ACHN (cell line): ENCODE measurements at regions not wholly inside any gene's neighbourhood (a gene's known extent, or its start where the extent isn't known, plus 50 kb on each side); places are given as distances from the start of the nearest gene placed in this dataset.

ENCODE experiments used
- DNase-seq: peaks from one replicate; pipeline ENCODE4 v3.0.0-alpha.2; 2015
- in situ Hi-C: cut with HindIII; loops from 2 replicates; pipeline ENCODE4 v1.10.0; 2017; ENCODE audit warnings: low sequenced_read_pairs, low pct_ligation_motif_present, low pct_unique_long_range_greater_than_20kb

- in situ Hi-C loops = no loop called here
- no peak for DNase-seq
Measured at GRCh38 chr3:31038086-31038739, 143.8 kb upstream of the GADL1 start.

GRCh38 chr3:31039145-31039544, 144.7 kb upstream of the GADL1 start:
- DNase-seq = no peak
- in situ Hi-C loops = no loop called here

GRCh38 chr3:31041161-31041978, 146.9 kb upstream of the GADL1 start:
- peak; percentile 94 for DNase-seq
- in situ Hi-C loops = no loop called here

- no peak for DNase-seq
- in situ Hi-C loops = no loop called here
Measured at GRCh38 chr3:31043184-31043819, 148.8 kb upstream of the GADL1 start.

GRCh38 chr3:31047673-31048072, 153.2 kb upstream of the GADL1 start:
- DNase-seq = no peak
- in situ Hi-C loops = no loop called here

- in situ Hi-C loops = no loop called here
- no peak for DNase-seq
Measured at GRCh38 chr3:31048143-31048542, 153.7 kb upstream of the GADL1 start.

- no peak for DNase-seq
- in situ Hi-C loops = no loop called here
Measured at GRCh38 chr3:31050296-31050695, 155.8 kb upstream of the GADL1 start.

- in situ Hi-C loops = no loop called here
- no peak for DNase-seq
Measured at GRCh38 chr3:31051226-31051625, 156.8 kb upstream of the GADL1 start.

GRCh38 chr3:31053299-31053698, 158.8 kb upstream of the GADL1 start:
- in situ Hi-C loops = no loop called here
- DNase-seq = no peak

- DNase-seq = no peak
- in situ Hi-C loops = no loop called here
Measured at GRCh38 chr3:31054032-31054431, 159.6 kb upstream of the GADL1 start.

- no peak for DNase-seq
Measured at GRCh38 chr3:31055757-31056156, 161.3 kb upstream of the GADL1 start.

GRCh38 chr3:31057891-31058290, 163.4 kb upstream of the GADL1 start:
- DNase-seq = no peak
- in situ Hi-C loops = no loop called here

More at GRCh38 chr3:31055757-31056156, 161.3 kb upstream of the GADL1 start:
- in situ Hi-C loops = no loop called here

GRCh38 chr3:31064021-31064420, 169.6 kb upstream of the GADL1 start:
- in situ Hi-C loops = no loop called here
- no peak for DNase-seq

GRCh38 chr3:31065765-31066164, 171.3 kb upstream of the GADL1 start:
- no peak for DNase-seq
- in situ Hi-C loops = no loop called here

GRCh38 chr3:31067004-31067403, 172.5 kb upstream of the GADL1 start:
- in situ Hi-C loops = no loop called here
- DNase-seq = no peak

GRCh38 chr3:31075471-31075870, 181.0 kb upstream of the GADL1 start:
- no peak for DNase-seq
- in situ Hi-C loops = no loop called here

GRCh38 chr3:31075876-31076275, 181.4 kb upstream of the GADL1 start:
- in situ Hi-C loops = no loop called here

GRCh38 chr3:31077021-31077601, 182.7 kb upstream of the GADL1 start:
- peak; percentile 24 for DNase-seq
- in situ Hi-C loops = no loop called here

More at GRCh38 chr3:31075876-31076275, 181.4 kb upstream of the GADL1 start:
- no peak for DNase-seq

GRCh38 chr3:31077826-31078225, 183.4 kb upstream of the GADL1 start:
- in situ Hi-C loops = no loop called here
- no peak for DNase-seq
